GM18502 (cell line): ENCODE measurements at regions not wholly inside any gene's neighbourhood (a gene's known extent, or its start where the extent isn't known, plus 50 kb on each side); places are given as distances from the start of the nearest gene placed in this dataset.
"Not testable (repeated sequence)": the region's sequence is repeated elsewhere in the genome, so short reads cannot be mapped to it uniquely, and the experiment has no call there.

Experiments
- ATAC-seq: cut with Tn5 transposase; IDR thresholded peaks from one replicate; pipeline ENCODE4 v1.9.1; 2021; ENCODE audit warnings: mild to moderate bottlenecking; ENCODE audit not compliant: unreplicated experiment, poor library complexity

- not testable (repeated sequence) for ATAC-seq
Measured at GRCh38 chr16:88276123-88276588, 106.6 kb upstream of the ZNF469 start.

DNA sequence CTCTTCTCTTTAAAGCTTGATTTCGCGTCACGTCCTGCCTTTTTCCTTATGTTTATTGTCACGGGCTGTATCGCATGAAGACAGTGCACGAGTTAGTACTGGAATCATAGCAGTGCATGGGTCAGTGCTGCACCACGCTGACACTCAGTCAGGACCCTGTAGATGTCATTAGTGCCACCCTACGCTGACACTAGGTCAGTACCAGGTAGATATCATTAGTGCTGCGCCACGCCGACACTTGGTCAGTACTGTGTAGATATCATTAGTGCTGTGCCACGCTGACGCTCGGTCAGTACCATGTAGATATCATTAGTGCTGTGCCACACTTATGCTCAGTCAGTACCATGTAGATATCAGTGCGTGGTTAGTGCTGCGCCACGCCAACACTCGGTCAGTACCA is 106.2 kb upstream of the ZNF469 start:
- no peak for ATAC-seq

- ATAC-seq, result no peak
Measured at GRCh38 chr16:88279998-88280397, 102.8 kb upstream of the ZNF469 start.

DNA sequence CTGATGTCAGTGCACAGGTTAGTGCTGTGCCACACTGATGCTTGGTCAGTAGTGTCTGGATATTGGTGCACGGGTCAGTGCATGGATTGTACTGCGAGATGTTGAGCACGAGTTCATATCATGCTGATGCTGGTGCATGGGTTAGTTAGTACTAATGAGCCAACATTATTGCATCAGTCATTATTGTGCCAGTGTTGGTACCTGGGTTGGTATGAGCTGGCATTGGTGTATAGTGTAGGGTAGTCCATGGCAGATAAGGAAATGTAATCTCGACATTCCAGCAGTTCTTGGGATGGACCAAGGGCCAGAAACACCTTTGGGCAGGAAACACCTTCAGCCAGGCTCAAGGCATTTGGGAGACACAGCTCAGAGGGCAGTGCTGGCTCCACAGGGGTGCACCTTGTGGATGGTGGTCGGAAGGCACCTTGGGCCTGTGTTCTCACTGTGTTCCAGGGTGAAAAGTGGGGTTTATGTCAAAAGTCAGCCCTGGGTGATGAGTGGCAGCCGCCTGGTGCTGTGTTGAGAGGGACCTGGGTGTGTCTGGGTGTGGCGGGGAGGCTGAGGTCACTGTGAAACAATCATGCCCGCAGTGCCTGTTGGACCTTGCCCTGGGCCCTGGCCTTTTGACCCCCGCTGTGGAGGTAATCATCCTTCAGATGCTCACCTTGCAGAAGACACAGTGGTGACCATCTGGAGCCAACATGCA is 100.7 kb upstream of the ZNF469 start:
- no peak for ATAC-seq

DNA sequence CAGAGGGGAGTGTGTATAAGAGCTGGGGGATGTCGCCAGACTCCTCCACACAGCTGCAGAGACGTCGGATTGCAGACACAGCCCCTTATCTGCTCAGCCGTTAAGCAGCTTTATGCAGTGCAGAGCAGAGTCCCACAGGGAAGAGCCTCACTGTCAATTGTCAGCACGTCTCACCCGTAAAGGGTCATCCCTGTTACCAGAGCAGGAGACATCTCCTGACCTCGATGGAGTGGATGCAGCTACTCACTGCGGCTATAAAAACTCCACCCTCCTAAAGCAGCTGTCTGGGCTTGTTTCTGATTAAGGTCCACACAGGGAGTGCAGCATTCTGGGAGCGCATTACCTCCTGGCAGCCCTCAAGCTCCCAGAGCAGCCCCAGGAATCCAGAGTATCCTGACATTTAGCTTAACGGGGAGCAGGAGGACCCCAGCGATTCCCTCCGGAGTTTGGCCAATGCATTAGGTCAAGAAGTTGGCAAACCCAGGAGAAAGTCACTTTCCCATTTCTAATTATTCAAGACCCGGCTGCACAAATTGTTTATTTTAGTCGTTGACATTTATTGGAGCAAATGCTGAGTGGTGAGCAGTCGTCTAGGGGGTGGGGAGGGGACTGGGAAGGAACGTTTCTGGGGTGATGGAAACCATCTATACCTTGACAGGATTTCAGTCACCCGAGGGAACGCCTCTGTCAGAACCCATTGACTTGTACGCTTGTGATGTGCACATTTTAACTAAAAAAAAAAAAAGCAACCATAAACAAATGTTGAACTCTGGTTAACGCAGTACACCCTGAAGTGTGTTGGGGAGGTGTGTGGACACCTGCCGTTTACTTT is 100.0 kb upstream of the ZNF469 start:
- ATAC-seq, result no peak

GRCh38 chr16:88283596-88283995 is 99.2 kb upstream of the ZNF469 start:
- ATAC-seq, result no peak

GRCh38 chr16:88284101-88284500 is 98.7 kb upstream of the ZNF469 start:
- ATAC-seq, result no peak

DNA sequence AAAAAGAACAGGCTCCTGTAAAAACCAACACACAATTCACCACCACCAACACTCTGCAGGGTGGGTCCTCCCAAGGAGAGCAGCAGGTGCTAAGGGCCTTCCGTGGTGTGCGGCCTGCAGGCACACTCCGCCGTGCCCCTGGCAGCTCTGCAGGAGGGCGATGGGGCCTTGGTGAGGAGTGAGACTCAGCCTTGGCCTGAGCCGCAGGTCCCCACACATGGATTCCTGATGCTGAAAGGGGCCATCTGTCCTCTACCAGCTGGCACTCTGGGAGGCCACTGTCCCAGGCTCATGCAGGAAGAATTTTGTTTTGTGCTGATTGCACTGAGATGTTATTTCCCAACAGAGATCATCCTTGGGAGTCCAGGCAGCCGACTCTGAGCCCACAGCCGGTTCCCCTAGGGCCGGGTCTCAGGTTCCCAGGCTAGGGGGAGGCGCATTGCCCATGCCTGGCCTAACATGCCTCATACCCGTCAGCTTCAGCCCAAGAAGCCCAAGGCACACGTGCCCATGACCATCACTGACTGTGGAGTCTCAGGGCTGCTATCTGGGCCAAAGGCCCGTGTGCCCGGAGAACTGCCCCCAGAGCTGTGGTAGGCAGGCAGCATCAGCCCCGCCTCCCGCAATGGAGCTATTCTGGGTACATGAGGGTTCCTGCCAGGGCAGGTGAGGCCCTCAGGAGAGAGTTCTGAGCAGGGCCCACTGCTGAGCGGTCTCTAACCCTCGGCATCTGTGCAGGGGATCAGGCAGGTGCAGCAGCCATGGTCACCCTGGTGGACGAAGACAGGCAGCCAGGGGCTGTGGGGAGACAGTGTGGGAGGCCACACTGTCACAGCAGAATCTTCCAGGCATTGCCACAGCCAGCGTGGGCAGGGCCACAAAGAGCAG is 97.9 kb upstream of the ZNF469 start:
- no peak for ATAC-seq

- ATAC-seq, result no peak
Measured at GRCh38 chr16:88285514-88285822, 97.3 kb upstream of the ZNF469 start.

DNA sequence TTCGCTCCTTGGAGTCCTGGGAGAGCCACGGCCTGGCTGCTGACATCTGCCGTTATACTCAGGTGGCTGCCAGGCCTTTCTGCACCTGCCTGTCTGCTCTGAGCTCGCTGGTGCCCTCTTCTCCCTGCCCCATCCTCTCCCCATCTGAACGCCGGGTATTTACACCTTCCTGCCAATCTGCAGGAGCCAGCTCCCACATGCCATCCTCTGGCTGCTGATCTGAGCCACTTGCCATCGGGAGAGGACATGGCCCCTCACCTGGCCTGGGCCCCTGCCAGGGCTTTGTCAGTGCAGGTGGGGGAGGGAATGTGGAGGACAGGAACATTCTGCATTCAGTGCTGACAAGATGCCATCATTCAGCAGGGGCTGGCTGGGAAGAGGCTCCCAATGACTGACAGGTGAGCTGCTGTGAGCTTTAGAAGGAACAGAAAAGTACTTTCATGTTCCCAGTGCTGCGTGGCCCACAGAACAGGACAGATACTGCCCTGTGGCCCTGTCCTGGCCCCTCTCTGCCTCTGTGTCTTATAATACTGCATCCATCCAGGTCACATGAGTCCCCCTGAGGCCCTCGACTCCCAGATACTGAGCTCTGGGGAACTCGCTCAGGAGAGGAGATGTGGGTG is 96.3 kb upstream of the ZNF469 start:
- ATAC-seq, result no peak

DNA sequence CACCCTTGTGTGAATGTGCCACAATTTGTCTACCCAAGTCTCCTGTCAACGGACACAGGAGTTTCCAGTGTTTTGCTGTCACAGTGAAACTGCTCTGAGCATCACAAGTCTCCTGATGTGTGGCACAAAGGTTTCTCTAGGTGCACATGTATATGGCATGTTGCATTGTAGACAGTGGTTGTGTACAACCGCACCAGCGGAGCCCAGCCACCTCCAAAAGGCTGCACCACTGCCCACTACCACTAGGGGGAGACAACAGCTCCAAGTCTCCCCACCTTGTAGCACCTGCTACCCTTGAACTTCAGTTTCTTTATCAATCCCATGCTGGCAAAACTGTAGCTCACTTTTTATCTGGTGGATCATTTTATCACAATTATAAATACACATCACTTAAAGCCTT is 95.5 kb upstream of the ZNF469 start:
- ATAC-seq, result no peak

GRCh38 chr16:88288303-88288702 is 94.5 kb upstream of the ZNF469 start:
- ATAC-seq, result no peak

GRCh38 chr16:88289001-88289400 is 93.8 kb upstream of the ZNF469 start:
- no peak for ATAC-seq

DNA sequence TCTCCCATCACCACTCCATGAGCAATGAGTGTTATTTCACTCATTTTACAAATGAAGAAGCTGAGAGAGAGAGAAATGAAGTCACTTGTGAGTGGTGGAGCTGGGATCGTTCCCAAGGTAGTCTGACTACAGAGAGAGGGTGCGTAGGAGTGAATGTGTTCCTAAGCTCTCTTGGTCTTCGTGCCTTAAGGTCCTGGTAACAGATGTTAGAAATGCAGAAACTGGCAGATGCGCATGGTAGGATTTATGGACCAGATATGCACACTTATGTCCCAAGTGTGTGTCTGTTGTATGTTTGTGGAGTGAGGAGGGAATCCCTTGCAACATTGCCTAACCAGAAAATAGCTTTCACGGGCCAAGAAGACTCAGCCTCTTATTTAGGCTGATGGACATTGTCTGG is 93.2 kb upstream of the ZNF469 start:
- ATAC-seq, result no peak

DNA sequence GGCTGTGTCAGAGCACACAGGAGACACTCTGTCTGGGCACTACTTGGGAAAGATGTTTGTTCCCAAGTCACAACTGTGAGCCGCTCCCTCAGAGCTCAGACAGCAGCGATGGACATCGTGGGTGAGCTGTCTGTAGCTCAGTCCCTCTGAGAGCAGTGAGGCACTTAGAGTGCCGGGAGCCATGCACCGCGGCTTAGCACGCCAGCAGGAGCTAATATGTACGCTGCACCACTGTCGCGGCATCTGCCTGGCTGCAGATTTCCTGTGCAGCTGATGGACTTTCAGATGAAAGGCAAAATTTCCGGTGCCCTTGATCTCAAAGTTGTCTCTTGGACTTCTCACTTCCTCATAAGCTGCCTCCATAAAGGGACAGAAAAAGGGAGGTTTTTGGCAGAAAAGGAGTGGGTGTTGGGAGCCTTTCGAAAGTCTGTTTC is 92.8 kb upstream of the ZNF469 start:
- ATAC-seq, result no peak

DNA sequence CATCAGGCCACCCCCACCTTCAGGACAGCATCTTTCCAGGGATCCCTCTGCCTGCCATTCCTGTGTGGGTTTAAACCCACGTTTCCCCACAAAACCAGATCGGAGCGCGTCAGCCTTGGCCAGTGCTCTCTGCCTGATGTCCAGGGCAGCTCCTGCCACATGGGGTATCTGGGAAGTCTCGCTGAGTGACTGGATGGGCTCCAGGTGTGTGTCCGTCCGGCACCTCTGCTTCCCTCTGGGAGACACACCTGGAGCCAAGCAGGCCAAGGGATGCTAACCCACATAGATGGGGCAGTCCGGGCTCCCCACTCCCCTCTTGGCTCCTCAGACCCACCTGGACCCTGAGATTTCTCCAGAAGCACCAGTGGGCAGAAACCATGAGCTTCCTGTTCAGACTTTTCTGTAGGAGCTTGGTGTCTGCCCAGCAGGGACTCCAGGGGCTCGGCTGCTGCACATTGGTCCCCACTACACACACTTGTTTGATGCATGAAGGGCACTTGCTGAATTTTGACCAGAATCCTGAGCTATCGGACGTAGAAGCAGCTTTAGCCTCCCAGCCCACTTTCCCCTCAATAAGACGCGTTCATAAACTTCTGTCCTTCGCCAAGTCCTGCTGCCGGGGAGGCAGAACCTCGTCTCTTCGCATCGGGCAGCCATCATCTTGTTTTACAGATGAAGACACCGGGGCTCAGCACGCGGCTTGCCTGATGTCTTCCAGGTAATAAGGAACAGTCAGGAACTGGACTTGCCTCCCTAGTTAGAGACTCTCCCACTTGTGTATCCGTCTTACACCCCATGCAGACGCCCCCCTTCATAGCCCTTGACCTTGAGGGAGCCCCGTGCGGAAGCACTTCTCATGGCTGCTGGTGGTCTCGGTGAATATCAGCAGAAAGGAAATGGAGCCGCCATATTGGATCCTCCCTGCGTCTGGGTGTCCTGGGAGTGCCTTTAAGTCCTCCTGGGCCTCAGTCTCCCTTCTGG is 91.6 kb upstream of the ZNF469 start:
- ATAC-seq, result no peak

DNA sequence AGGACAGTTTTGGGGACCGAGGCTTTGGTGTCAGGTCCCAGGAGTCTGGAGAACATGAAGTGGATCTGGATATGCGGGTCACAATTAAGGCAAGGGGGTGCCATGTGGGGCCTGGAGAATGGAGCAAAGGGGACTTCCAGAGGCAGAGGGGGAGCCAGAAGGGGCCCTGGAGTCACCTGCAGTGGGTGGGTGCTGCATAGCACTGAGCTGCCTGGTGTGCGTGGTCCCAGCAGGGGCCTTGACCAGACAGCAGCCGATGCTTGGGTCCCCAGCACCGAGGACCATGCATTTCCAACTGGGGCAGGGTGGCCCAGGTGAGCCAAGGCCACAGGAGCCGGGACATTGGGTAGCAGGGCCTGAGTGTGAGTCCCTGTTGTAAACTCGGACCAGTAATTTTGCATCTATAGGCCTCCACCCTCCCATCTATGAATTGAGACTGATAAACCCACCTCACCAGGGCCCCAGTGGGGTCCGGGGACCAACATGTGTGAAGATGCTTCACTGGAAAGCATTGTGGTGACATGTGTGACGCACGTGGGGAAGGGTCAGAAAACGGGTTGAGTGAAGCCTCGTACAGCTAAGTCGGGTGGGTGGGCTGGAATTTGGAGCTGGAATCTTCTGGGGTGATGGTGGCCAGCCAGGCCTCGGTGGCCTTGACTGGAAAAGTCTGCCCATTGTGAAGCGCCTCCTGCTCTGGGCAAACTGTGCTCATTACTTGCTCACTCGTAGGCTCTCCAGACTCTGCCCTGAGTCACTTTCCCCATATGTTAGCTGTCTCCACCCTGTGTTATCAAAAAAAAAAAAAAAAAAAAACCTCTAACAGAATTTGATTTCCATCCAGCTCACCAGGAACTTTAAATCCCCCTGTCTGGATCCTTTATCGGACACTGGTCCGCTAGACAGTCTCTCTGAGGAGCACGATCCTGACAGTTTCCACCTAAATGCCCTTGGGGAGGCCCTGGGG is 90.5 kb upstream of the ZNF469 start:
- ATAC-seq, result no peak

DNA sequence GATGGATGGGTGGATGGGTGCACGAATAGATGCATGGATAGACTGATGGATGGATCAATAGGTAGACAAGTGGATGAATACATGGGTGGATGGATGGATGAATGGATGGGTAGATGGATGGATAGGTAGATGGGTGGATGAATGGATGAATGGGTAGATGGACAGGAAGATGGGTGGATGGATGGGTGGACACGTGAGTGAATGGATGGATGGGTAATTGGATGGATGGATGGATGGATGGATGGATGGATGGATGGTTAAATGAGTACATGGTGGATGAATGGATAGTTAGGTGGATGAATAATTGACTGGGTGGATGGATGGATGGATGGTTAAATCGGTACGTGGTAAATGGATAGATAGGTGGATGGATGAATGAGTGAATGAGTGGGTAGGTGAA is 89.7 kb upstream of the ZNF469 start:
- no peak for ATAC-seq
